DMS 273 (cell line): ENCODE measurements at regions not wholly inside any gene's neighbourhood (a gene's known extent, or its start where the extent isn't known, plus 50 kb on each side); places are given as distances from the start of the nearest gene placed in this dataset.
A peak's percentile ranks its signal among the peaks of the same experiment; 100 is the strongest.
"Not testable (repeated sequence)": the region's sequence is repeated elsewhere in the genome, so short reads cannot be mapped to it uniquely, and the experiment has no call there.

Experiments
- DNase-seq: peaks from one replicate; lab custom pipeline; 2025; ENCODE audit not compliant: unreplicated experiment; lab: John Stamatoyannopoulos, UW

DNA sequence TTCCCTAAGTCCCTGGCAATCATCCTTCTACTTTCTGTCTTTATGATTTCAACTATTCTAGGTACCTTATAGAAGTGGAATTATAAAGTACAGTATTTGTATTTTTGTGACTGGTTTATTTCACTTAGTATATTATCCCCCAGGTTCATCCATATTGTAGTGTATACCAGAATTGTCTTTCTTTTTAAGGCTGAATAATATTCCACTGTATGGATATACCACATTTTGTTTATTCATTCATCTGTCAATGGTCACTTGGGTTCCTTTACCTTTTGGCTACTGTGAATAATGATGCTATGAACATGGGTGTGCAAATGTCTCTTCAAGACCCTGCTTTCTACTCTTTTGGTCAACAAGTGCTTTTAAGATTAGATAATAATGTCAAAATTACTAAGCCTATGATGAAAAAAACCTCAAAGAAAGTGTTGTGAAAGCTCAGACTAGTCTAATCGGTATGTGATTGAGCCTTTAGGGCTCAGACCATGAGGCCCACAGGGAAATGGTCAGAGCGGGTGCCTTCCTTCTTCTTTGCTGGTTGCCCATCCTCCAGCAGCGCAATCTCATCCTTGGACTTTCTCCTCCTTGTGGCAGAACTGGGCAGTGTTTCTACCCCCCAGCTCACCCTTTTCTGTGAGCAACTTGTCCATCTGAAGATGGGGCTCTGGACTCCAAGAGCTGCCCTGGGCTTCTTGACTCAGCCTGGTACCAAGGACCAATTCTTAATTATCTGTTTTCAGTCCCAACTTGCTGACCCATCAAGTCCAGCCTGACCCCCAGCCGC lies 105.4 kb downstream of the TTC8 start:
- peak; percentile 4 for DNase-seq

DNA sequence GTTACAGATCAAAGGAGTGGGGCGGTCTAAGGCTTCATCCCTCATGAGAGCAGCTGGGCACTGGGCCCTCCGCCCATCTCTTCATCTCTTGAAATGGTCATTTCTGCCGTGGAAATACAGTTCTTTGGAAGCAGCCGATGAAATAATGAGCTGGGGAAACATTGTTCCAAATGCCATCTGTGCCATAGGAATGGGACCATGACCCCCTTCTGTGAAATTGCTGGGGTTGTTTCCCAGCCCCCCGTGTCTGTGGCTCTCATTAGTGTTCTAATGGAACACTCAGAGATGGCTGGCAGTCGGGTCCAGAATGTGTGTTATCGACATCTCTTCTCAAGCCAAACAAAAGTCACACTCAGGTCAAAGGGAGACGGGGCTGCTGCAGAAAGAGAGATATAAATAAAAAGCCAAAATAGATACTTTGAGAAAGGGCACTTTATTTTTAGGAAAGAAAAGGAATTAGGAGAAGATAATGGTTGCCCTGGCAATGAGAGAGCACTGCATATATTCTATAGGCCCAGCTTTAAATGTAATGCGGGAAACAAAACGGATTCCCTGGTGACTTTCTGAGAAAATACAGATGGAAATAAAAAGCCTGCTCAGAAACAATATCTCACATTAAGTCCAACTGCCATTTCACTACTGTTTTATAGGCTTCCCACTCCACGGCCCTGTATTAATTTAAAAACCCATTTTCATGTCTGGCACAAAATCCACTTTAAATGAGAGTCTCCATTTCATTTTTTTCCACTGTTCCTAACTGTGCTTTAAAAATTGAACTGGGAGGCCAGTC lies 107.1 kb downstream of the TTC8 start:
- DNase-seq: no peak

DNA sequence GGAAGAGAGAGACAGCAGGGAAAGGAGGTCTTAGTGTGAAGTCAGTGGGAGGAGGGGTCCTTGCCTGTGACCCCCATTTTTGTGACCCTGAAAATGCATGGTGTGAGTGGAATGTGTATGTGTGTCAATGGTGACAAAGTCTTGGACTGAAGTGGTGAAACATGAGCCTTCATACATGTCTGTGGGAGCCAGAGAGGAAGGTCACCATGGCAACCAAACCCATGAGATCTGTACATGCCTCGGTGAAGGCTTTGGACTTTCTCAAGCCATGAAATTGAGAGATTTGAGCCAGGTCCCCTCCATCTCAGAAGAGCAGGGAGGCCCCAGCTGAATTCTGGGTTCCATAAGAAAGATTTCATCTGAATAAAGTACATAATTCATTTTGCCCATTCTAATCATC lies 108.7 kb downstream of the TTC8 start:
- DNase-seq: peak; percentile 79

DNA sequence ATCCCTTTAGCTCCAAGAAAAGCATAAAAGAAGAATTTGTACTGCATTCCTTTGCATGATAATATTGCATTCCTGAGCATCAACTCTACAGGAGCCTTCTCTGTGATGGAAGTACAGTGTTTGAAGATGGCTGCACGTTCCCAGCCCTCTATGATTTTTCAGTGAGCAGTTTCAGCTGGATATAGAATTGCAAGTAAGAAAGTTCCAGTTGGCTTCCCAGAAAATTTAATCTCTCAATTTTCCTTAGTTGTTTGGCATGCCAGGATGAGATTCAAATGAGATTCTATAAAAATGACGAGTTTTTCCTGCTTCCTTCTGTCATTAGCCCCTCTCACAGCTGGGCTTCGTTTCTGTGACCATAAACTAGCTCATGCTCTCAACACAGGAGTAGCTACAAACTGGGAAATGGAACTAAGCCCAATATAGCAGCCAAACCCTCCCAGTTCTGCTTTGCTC lies 109.9 kb downstream of the TTC8 start:
- no peak for DNase-seq

DNA sequence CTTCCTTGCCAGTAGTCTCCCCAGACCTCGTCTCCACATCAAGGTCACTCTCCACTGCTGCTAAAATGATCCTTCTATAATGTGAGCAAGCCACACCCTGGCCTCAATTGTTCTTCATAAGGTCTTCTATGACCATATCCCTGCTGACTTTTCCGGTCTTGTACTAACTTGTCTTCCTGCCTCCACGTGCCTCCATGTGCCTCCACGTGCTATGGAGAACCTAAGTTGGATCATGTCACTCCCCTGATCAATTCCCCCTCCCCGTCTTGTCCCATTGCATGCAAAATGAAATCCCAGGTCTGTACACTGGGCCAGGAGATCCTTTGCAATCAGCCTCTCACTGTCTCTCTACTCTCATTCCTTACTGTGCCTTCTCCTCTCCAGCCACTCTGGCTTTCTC lies 110.6 kb downstream of the TTC8 start:
- DNase-seq: no peak

DNA sequence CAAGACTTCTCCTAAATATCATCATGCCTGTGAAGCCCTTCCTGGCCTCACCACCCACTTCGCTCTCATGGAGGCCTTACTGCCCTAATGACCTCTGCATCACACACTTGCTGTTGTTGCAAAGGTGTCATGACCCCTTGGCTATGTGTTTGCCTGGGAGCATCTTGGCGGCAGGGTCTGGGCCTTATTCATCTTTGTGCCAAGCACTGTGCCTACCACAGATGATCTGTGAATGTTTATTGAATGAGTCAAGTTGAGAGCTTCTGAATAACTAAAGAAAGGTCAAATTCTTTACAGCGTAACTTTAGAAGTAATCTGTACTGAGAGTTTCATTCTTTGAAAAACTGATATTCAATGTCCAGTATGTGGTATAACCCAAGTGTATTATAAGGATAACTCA lies 113.3 kb downstream of the TTC8 start:
- DNase-seq: no peak

DNA sequence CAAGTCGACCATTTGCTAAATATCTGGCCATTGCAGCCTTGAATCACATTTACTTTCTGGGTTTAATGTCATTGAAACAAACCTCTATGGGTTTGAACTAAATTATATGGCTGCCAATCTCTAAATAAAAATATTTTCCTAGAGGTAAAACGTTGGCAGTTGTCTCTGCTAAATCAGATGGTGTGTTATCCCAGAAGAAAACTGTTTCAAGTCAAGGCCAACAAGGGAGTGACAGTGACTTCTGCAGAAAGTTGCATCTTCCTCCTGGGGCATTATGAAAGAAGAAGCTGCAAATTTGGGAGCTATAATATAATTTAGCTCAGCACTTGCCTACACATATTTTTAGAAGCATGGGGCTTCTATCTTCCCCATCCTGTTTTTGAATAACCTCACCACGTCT lies 116.2 kb downstream of the TTC8 start:
- no peak for DNase-seq

DNA sequence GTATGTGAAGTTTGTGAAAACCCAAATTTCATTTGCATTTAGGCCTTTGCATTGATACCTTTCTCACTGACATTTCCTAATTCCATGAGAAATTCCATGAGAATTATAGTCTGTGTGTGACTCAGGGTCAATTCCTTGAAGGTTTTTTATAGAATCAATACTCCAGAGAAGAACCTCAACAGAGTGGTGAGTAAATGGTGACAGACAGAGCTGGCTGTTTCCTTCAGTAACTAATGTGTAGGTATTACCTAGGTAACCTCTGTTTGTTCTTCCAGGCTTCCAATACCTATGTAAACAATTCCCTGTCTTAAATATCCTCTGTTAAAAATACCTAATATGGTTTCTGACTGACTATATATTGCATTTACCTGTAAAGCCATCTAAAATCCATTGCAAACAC lies 117.0 kb downstream of the TTC8 start:
- no peak for DNase-seq

DNA sequence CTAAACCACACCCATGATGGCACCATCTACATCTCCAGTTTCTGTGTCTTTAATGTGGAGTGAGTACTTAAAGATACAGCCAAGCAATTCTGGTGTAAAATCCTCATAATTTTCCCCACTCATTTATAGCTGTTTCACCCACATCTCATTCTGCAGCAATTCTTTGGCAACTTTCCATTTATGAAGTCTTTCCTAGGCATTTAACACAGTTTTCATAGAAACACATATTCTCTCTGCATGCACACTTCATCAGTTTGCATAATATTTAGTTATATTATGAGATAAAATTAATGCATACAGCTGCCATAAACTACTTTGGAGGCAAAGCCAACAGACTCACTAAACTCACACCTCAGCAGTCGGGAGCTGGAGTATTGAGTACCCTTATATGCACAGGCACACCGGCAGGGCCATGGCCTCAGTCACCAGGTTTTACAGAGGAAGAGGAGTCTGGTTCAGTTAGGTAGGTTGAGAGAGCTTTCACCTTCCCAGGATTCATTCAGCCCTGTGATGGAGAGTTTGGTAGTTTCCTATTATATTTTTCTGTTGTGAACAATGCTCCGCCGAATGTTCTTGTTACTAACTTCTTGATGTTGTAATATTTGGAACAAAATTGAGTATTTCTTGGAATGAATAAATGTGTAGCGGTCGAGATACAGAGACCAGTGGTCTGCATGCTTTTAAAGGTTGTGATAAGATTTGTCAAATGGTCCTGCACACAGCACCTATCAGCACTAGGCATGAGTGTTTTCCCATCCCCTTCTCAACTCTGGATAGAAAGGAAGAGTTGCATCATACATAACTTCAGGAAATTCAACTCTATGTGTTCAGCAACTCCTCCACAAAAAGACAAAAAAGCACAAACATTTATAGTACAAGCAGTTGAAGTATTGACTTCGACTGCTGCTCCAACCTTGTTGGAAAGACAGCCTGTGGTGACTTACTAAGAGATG lies 123.5 kb downstream of the TTC8 start:
- DNase-seq: no peak

DNA sequence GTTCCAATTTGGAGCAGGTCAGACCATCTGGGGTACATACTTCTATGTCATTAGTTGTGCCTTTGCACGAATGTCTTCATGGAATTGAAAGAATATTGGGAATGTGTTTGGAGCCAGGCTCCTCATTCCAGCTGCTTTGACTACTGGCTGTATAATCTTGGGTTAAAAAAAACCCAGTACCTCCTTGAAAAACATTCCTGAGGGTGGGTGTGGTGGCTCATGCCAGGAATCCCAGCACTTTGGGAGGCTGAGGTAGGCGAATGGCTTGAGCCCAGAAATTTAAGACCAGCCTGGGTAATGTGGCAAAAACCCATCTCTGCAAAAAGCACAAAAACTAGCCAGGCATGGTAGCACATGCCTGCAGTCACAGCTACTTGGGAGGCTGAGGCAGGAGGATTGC lies 125.6 kb downstream of the TTC8 start:
- DNase-seq: no peak

DNA sequence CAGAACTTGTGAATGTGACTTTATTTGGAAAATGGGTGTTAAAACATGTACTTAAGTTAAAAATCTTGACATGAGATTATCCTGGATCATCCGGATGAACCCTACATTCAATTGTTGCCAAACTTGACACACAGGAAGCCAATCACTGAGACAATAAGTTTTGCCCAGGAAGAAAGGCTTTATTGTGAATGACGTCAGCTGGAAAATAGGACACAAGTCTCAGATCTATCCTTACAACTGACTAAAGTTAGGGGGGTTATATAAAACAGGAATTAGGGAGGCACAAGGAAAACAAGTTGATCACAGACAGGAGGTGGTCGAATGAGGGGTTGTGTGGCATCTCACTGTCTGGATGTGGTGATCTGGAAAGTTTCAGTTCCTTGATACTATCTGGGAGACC lies 126.9 kb downstream of the TTC8 start:
- DNase-seq: no peak

DNA sequence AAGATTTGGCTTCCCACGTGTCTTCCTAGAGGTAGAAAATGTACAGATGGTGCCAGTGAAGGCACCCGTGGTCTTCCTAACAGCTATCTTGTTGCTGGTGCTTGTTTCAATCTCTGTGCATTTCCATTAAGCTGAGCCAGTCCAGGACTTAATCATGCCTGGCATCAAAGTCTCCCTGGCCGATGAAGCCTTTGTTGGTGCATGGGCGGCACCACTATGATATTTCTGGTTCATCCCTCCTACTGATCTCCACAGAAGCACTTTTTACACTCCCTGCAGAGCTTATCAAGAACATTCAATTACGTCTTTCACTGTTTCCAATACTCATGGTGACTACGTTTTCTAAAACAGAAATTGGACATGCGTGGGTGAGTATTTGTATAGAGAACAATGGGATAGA lies 128.4 kb downstream of the TTC8 start:
- no peak for DNase-seq

DNA sequence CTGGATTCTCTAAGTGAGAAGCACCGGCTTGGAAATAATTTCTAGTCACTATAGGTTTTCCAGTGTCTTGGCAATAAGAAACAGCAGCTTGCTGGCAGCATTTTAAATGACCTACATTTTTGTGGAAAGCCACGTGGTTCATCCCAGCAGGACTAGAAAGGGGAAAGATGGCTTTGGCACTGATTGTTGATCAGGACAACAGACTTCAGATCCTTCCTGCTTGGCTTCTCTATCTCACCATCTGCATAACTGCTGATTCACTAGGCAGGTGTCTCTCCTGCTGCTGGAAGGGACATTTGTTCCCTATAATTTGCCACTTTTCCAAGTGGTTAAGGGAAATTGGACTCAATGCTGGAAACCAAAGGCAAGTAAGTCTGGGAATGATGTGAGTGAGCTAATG lies 131.0 kb downstream of the TTC8 start:
- peak; percentile 88 for DNase-seq

DNA sequence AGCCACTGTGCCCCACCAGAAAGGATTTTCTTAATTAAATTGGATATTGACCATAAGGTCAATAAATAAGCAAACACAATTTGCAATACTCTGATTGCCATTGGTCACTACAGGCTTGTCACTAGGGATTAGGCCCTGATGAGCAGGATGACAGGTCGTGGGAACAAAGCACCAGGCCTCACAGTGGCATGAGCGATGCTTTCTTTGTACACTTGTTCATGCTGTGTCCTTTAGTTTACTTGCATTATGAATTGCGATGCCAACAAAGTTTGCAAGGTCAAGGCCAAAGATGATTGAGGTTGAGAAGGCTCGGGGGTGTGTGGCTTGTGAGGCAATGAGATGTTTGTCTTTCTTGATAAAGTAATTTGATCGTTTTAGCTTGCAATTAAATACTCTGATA lies 136.0 kb downstream of the TTC8 start:
- no peak for DNase-seq

DNA sequence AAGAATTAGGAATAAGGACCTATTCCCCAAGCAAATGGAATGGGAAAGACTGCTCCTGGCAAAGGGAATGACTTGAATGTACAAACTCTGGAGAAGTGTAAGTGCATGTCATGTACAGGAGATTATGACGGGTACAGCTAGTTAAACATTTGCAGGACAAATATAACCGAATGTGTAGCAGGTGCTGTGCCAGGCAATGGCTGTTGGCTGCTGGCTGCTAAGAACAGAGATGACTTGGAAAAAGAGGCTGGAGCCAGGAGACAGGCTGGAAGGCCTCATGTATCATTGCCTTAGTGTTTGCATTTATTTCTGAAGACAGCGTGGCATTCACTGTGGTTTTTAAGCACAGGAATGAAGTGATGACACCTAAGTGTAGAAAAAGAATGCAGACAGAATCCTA lies 136.8 kb downstream of the TTC8 start:
- no peak for DNase-seq

DNA sequence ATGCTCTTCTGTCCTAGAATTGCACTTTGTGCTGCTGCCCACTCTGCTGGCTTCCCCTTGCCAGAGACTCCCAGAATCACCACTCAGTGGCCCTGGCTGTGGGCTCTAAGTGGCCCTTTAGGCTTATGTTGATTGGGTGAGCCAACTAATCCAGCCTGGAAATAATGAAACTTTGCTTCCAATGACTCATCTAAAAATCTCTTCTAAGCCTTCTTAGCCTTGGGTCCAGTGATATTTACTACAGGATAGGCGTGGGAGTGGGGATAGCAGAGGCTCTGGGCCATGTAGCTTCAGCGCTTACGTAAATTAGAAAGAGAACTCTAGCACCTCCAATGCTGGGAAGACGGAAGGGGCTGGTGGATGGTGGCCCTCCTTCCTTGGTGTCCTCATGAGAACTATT lies 137.9 kb downstream of the TTC8 start:
- DNase-seq: no peak

DNA sequence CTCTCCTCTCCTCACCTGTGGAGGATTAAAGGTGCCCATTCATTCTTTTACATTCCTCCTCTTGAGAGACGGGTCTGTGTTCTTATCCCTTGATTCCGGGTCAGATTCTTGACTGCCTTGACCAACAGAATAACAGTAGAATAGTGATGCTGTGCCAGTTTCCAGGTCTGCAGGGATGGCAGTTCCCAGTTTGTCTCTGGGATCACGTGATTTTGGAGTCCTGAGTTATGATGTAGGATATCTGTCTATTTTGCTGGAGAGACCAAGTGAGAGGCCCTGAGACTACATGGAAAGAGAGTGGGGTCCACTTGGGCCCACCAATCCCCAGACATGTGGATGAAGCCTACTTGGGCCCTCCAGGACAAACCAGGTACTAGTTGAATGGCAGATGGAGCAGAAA lies 142.8 kb downstream of the TTC8 start:
- DNase-seq: no peak

DNA sequence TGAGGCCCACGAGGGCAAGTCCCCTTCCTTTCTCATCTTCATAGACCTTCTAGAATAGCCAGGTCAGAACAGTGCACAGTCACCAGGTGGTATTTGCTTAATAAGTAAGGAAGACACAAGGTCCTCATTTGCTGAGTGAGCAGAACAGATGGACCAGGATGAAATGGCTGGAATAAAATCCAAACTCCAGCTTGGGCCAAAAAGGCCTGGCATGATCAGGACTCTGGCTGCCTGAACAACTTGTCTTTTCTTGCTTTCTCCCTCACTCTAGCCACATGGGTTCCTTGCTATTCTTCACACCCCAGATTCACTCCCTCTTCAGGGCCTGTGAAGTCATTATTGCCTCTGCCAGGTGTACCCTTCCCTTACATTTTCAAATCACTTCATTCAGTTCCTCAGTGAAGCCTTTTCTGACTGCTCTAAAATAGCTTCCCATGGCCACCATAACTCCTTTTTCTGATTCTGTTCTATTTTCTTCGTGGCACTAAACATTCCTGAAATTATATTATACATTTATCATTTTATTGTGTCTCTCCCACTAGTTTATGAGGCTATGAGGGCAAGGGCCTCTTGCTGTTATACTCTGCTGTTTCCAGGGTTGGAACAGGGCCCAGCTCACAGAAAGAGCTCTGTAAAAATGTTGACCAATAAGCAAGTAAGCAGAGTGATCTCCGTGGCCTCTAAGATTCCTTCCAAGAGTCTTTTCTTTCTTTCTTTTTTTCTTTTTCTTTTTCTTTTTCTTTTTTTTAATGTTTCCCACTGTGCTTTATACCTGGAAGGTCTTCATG lies 150.8 kb downstream of the TTC8 start:
- peak; percentile 73 for DNase-seq

DNA sequence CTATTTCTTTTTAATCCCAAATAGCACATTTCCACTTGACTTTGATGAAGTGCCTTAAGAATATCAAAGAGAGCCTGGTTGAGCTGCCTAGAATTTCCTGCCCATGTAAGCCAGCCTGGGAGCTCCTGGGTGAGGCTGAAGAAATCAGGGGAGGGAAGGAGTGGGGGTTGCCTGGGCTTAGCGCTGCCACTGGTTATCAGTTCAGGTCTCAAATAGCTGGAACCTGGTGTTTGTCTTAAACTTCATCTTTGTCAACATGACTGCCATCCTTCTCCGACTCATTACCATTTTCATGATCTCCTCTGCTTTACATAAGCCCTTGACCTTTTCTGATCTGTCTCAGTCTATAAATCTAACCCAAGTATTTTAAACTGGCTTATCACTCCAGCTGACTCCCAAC lies 151.5 kb downstream of the TTC8 start:
- peak; percentile 16 for DNase-seq

DNA sequence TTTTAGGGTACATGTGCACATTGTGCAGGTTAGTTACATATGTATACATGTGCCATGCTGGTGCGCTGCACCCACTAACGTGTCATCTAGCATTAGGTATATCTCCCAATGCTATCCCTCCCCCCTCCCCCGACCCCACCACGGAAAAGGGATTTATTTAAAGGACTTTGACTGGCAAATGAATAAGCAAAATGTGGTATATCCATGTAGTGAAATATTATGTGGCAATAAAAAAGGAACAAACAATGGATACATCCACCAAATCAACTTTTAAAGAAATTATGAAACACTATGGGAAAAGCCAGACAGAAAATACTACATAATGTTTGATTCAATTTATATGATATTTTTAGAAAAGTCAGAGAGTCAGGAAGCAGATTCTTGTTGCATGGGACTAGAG lies 156.5 kb downstream of the TTC8 start:
- DNase-seq: not testable (repeated sequence)

DNA sequence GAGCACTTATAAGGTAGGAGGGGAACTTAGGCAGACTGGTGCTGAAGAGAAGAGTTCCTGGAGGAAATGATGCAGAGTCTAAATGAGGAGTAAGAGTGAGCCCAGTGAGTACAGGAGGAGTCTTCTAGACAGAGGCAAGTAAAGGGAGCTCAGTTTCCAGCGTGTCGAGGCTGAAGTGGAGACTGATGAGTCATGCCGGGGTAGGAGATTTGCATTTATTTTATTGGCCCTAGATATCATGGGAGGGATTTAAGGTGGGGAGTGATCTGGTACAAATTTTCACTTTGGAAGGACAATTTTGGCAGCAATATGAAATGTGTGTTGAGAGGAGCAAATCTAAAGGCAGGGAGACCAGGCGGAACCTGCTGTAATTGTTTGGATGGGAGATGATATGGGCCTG lies 157.5 kb downstream of the TTC8 start:
- DNase-seq: no peak
